ENCODE measurements at regions not wholly inside any gene's neighbourhood (a gene's known extent, or its start where the extent isn't known, plus 50 kb on each side); places are given as distances from the start of the nearest gene placed in this dataset.

GRCh38 chr1:208438112-208438699 lies 194.0 kb upstream of the PLXNA2 start:
- Mint-ChIP-seq H3K36me3 (ENCODE audit: low read depth) (no peaks in the 10 kb centered on the region), H3K4me1 (ENCODE audit: low read depth) (peaks cover 7% of the 10 kb centered on the region), H3K27ac (no peak overlapping the region), H3K27me3 (ENCODE audit: insufficient read depth) (no peaks in the 10 kb centered on the region), H3K9me3 (peaks cover 18% of the 10 kb centered on the region; the same call in 1 of the 2 replicates), H3K4me3 (no peak overlapping the region)
- TF ChIP-seq CTCF (IDR thresholded peaks at IDR 0.05) = no peak
- DNase-seq = peak; percentile 3

GRCh38 chr1:208445758-208446203 lies 201.6 kb upstream of the PLXNA2 start:
- H3K27ac Mint-ChIP-seq = no peak overlapping the region
- H3K9me3 Mint-ChIP-seq = peaks cover 25% of the 10 kb centered on the region
- no peaks in the 10 kb centered on the region for H3K4me1 Mint-ChIP-seq (ENCODE audit: low read depth)
- H3K4me3 Mint-ChIP-seq = no peak overlapping the region
- H3K36me3 Mint-ChIP-seq (ENCODE audit: low read depth) = no peaks in the 10 kb centered on the region
- no peak for TF ChIP-seq CTCF (IDR thresholded peaks at IDR 0.05)
- DNase-seq = no peak
- no peaks in the 10 kb centered on the region; the same call in 1 of the 2 replicates for H3K27me3 Mint-ChIP-seq (ENCODE audit: insufficient read depth)

GRCh38 chr1:208446271-208446691 lies 202.1 kb upstream of the PLXNA2 start:
- no peak for DNase-seq
- H3K27ac Mint-ChIP-seq = no peak overlapping the region
- no peaks in the 10 kb centered on the region for H3K36me3 Mint-ChIP-seq (ENCODE audit: low read depth)
- peaks cover 23% of the 10 kb centered on the region for H3K9me3 Mint-ChIP-seq
- H3K4me3 Mint-ChIP-seq = no peak overlapping the region
- no peak for TF ChIP-seq CTCF (IDR thresholded peaks at IDR 0.05)
- H3K4me1 Mint-ChIP-seq (ENCODE audit: low read depth) = no peaks in the 10 kb centered on the region
- H3K27me3 Mint-ChIP-seq (ENCODE audit: insufficient read depth) = no peaks in the 10 kb centered on the region; the same call in 1 of the 2 replicates

GRCh38 chr1:208448425-208448824 lies 204.2 kb upstream of the PLXNA2 start:
- Mint-ChIP-seq H3K36me3 (ENCODE audit: low read depth) (no peaks in the 10 kb centered on the region), H3K9me3 (peaks cover 6% of the 10 kb centered on the region), H3K27me3 (ENCODE audit: insufficient read depth) (no peaks in the 10 kb centered on the region; the same call in 1 of the 2 replicates), H3K4me3 (no peak overlapping the region), H3K27ac (no peak overlapping the region), H3K4me1 (ENCODE audit: low read depth) (no peaks in the 10 kb centered on the region)
- DNase-seq = no peak
- no peak for TF ChIP-seq CTCF (IDR thresholded peaks at IDR 0.05)

GRCh38 chr1:208449951-208450350 lies 205.8 kb upstream of the PLXNA2 start:
- H3K27me3 Mint-ChIP-seq (ENCODE audit: insufficient read depth) = peaks cover under 1% of the 10 kb centered on the region; the same call in 1 of the 2 replicates
- H3K9me3 Mint-ChIP-seq = peaks cover under 1% of the 10 kb centered on the region; the same call in 1 of the 2 replicates
- H3K4me3 Mint-ChIP-seq = no peak overlapping the region
- TF ChIP-seq CTCF (IDR thresholded peaks at IDR 0.05) = no peak
- no peak overlapping the region for H3K27ac Mint-ChIP-seq
- no peaks in the 10 kb centered on the region for H3K4me1 Mint-ChIP-seq (ENCODE audit: low read depth)
- DNase-seq = no peak
- H3K36me3 Mint-ChIP-seq (ENCODE audit: low read depth) = no peaks in the 10 kb centered on the region

All from HFFc6 (cell line).